K562 (cell line): ENCODE measurements at regions not wholly inside any gene's neighbourhood (a gene's known extent, or its start where the extent isn't known, plus 50 kb on each side); places are given as distances from the start of the nearest gene placed in this dataset.

Source experiments
- ATAC-seq: fragments of 200-7000 bp; cut with Tn5 transposase; 3 replicates; pipeline ENCODE4 v1.9.1; 2020; ENCODE audit warnings: moderate library complexity
- BruUV-seq: library from RNA; stranded (reverse); fragments of 400-500 nt; replicated peaks from 2 replicates; lab custom pipeline; 2021; lab: Mats Ljungman, UMichigan
- CTCF ChIA-PET: fragments of 300-600 bp; formaldehyde crosslinking; extraction: SDS; loops from one replicate; lab custom pipeline; 2021; ENCODE audit warnings: low intra/inter-chr PET ratio; lab: Yijun Ruan, JAX
- POLR2A ChIA-PET: fragments of 300-600, 350-650 bp; sonication (Branson Sonifier 250); formaldehyde crosslinking; extraction: SDS; loops from one replicate; lab custom pipeline; 2021; ENCODE audit warnings: antibody characterized with exemption, inconsistent platforms; lab: Yijun Ruan, JAX
- DNase-seq, 4 experiments: peaks; one replicate each; pipeline versions ENCODE4 v3.0.0 to v3.0.0-alpha.2; 2011 to 2018; ENCODE audit warnings: low spot score in 3 of 4, mixed read lengths in 3 of 4; ENCODE audit errors: extremely low read depth in 1 of 4
- FAIRE-seq: peaks from 2 replicates; lab custom pipeline; 2011; peaks lifted over from hg19 to GRCh38; lab: Jason Lieb, UNC
- H2AFZ ChIP-seq: 2 replicates; pipeline ENCODE4 v1.6.0; 2011; ENCODE audit warnings: low read depth, low read length, control low read depth, inconsistent platforms
- H3K27ac ChIP-seq: fragments of 200-600 bp; 3 replicates; pipeline ENCODE4 v1.8.0; 2011; ENCODE audit warnings: low read depth, mild to moderate bottlenecking, control low read depth, inconsistent platforms, low read length, moderate library complexity, mixed read lengths; ENCODE audit errors: extremely low read depth
- H3K27me3 ChIP-seq, 2 experiments: fragments of 300-600 bp in 1 of 2; 2 replicates in 1 of 2; 3 replicates in 1 of 2; pipeline versions ENCODE4 v1.6.0 to v1.8.0; 2011; ENCODE audit warnings: inconsistent platforms in 2 of 2, low read length in 2 of 2, mild to moderate bottlenecking in 1 of 2, mixed read lengths in 1 of 2, moderate library complexity in 1 of 2; ENCODE audit not compliant: control insufficient read depth in 2 of 2, insufficient read depth in 2 of 2
- H3K36me3 ChIP-seq: fragments of 300-600 bp; 3 replicates; pipeline ENCODE4 v1.8.0; 2011; ENCODE audit warnings: mild to moderate bottlenecking, low read length, inconsistent platforms; ENCODE audit not compliant: control insufficient read depth, insufficient read depth
- H3K4me1 ChIP-seq, 2 experiments: fragments of 200-600 bp in 1 of 2; replicated peaks in 1 of 2; 2 replicates in 1 of 2; 3 replicates in 1 of 2; pipeline versions ENCODE4 v1.5.1 to v1.8.0; 2011; ENCODE audit warnings: inconsistent platforms in 2 of 2, low read length in 2 of 2, mild to moderate bottlenecking in 1 of 2, mixed read lengths in 1 of 2, moderate library complexity in 1 of 2; ENCODE audit not compliant: control insufficient read depth in 2 of 2, insufficient read depth in 2 of 2
- H3K4me2 ChIP-seq: 2 replicates; pipeline ENCODE4 v1.6.1; 2011; ENCODE audit warnings: low read length, control low read depth, inconsistent platforms, mixed read lengths; ENCODE audit not compliant: insufficient read depth
- H3K4me3 ChIP-seq: fragments of 200-600 bp; sonication (generic), shearing (Covaris generic); 2 replicates; pipeline ENCODE4 v1.5.1; 2016; ENCODE audit warnings: control low read depth, inconsistent platforms
- H3K79me2 ChIP-seq: fragments of 200-600 bp; 3 replicates; pipeline ENCODE4 v1.8.0; 2011; ENCODE audit warnings: low read length, inconsistent platforms; ENCODE audit not compliant: control insufficient read depth, insufficient read depth
- H3K9ac ChIP-seq, 2 experiments: 2 replicates each; pipeline versions ENCODE4 v1.6.0 to v1.6.1; 2011; ENCODE audit warnings: low read depth in 2 of 2, low read length in 2 of 2, control low read depth in 1 of 2, inconsistent platforms in 1 of 2, mild to moderate bottlenecking in 1 of 2, mixed read lengths in 1 of 2; ENCODE audit not compliant: insufficient read depth in 1 of 2
- H3K9me1 ChIP-seq: one replicate; pipeline ENCODE4 v1.6.0; 2011; ENCODE audit warnings: inconsistent platforms, mild to moderate bottlenecking, low read length, moderate library complexity; ENCODE audit not compliant: control insufficient read depth, insufficient read depth
- H3K9me3 ChIP-seq: replicated peaks from 2 replicates; pipeline ENCODE4 v1.5.1; 2011; ENCODE audit warnings: low read depth, low read length, inconsistent platforms; ENCODE audit not compliant: control insufficient read depth, insufficient read depth
- H4K20me1 ChIP-seq: replicated peaks from 2 replicates; pipeline ENCODE4 v1.6.1; 2011; ENCODE audit warnings: low read length, inconsistent platforms, mixed read lengths; ENCODE audit not compliant: control insufficient read depth, insufficient read depth
- ATF6 ChIP-seq: sonication (generic); formaldehyde crosslinking; IDR thresholded peaks from 2 replicates; pipeline ENCODE4 v1.4.0; 2020; ENCODE audit warnings: mild to moderate bottlenecking, missing genetic modification reagents
- CREB1 ChIP-seq, 2 experiments: sonication (generic) in 1 of 2; formaldehyde crosslinking in 1 of 2; IDR thresholded peaks; 2 replicates each; pipeline versions ENCODE4 v1.6.1 to v1.8.0; 2012 to 2022; ENCODE audit warnings: inconsistent platforms in 1 of 2, mild to moderate bottlenecking in 1 of 2, missing genetic modification reagents in 1 of 2, moderate library complexity in 1 of 2
- ELK3 ChIP-seq: fragments of 450-650 bp; formaldehyde crosslinking; IDR thresholded peaks from 2 replicates; pipeline ENCODE4 v1.4.0; 2020; ENCODE audit warnings: mild to moderate bottlenecking
- GATAD2B ChIP-seq: fragments of 450-650 bp; IDR thresholded peaks from 2 replicates; pipeline ENCODE4 v1.6.1; 2017; ENCODE audit warnings: mild to moderate bottlenecking, borderline replicate concordance
- NFE2 ChIP-seq: IDR thresholded peaks from 2 replicates; pipeline ENCODE4 v1.6.1; 2014; ENCODE audit warnings: antibody characterized with exemption, low read depth
- PHF8 ChIP-seq: fragments of 200-600 bp; sonication (generic); IDR thresholded peaks from 2 replicates; pipeline ENCODE4 v1.6.1; 2012; ENCODE audit warnings: mixed run types, mild to moderate bottlenecking, inconsistent platforms, low read length, moderate library complexity, borderline replicate concordance
- SMC3 ChIP-seq: conservative IDR thresholded peaks from 2 replicates; pipeline ENCODE4 v1.6.1; 2011; ENCODE audit warnings: low read depth, low read length, improper control_type of control experiment; ENCODE audit not compliant: insufficient read depth
- SRSF7 ChIP-seq: fragments of 200-400 bp; formaldehyde crosslinking; optimal IDR thresholded peaks from 2 replicates; pipeline ENCODE3; 2017; ENCODE audit warnings: mild to moderate bottlenecking, low read depth, low read length
- ZNF143 ChIP-seq: sonication (generic); formaldehyde crosslinking; IDR thresholded peaks from 2 replicates; pipeline ENCODE4 v1.9.0; 2022; ENCODE audit warnings: mild to moderate bottlenecking, missing genetic modification reagents
- ZNF408 ChIP-seq: fragments of 250-450 bp; sonication (Bioruptor Pico); IDR thresholded peaks from 2 replicates; pipeline ENCODE4 v1.4.0; 2020; ENCODE audit warnings: low read depth, mild to moderate bottlenecking, moderate library complexity
- WGBS: fragments of 100-300 bp; shearing (Covaris generic); methylation state at CpG from one replicate; pipeline ENCODE4 v1.1.6; 2016; ENCODE audit warnings: low coverage, mixed read lengths; ENCODE audit not compliant: insufficient coverage; ENCODE audit errors: missing lambda C conversion rate; 5-methylcytosine and 5-hydroxymethylcytosine counted together
- in situ Hi-C: fragments of 300-500 bp; cut with MboI; formaldehyde crosslinking; loops from 4 replicates; pipeline ENCODE4 v1.15.0; 2018; ENCODE audit warnings: inconsistent platforms, mixed read lengths
- intact Hi-C: fragments of 100-400 bp; cut with micrococcal nuclease; formaldehyde crosslinking; loops from 2 replicates; pipeline ENCODE4 v1.14.2; 2022

GRCh38 chr1:82371844-82372498, 571.2 kb downstream of the ADGRL2 start:
- no peak overlapping the region for H3K27ac ChIP-seq
- H2AFZ ChIP-seq = no peak overlapping the region
- TF ChIP-seq SMC3 (no peak), ATF6 (CRISPR knock-in tag) (no peak), GATAD2B (no peak), PHF8 (no peak), ELK3 (CRISPR knock-in tag) (no peak), CREB1 (IDR thresholded peaks at IDR 0.05) (no peak), CREB1 (CRISPR knock-in tag; IDR thresholded peaks at IDR 0.05) (no peak), ZNF408 (CRISPR knock-in tag) (no peak), SRSF7 (no peak), NFE2 (no peak), ZNF143 (CRISPR knock-in tag) (no peak)
- TF ChIP-seq, all 486 proteins: peak for 0
- no peak overlapping the region for H3K9ac ChIP-seq
- H3K4me2 ChIP-seq = no peak overlapping the region
- H3K9me3 ChIP-seq = no peaks in the 10 kb centered on the region
- FAIRE-seq = no peak
- DNase-seq = no peak
- 0% methylated on average over 3 of the region's 3 CpGs for WGBS
- no peaks in the 10 kb centered on the region for H3K79me2 ChIP-seq
- no peaks in the 10 kb centered on the region for H3K27me3 ChIP-seq
- in situ Hi-C loops (no loop called here), intact Hi-C loops (no loop called here)
- H4K20me1 ChIP-seq = no peaks in the 10 kb centered on the region
- H3K4me3 ChIP-seq = no peak overlapping the region
- no peak for ATAC-seq
- no peaks in the 10 kb centered on the region for H3K4me1 ChIP-seq
- H3K36me3 ChIP-seq = no peaks in the 10 kb centered on the region
- BruUV-seq = no TSS peak
- ChIA-PET POLR2A (no interaction called here), CTCF (no interaction called here)
- no peaks in the 10 kb centered on the region for H3K9me1 ChIP-seq
